ENCODE measurements at regions not wholly inside any gene's neighbourhood (a gene's known extent, or its start where the extent isn't known, plus 50 kb on each side); places are given as distances from the start of the nearest gene placed in this dataset.
"Not testable (repeated sequence)": the region's sequence is repeated elsewhere in the genome, so short reads cannot be mapped to it uniquely, and the experiment has no call there.

GRCh38 chr7:55686771-55687170, 114.5 kb upstream of the VOPP1 start:
- not testable (repeated sequence) for H3K4me3 ChIP-seq; DNase-seq; H3K27ac ChIP-seq; H3K36me3 ChIP-seq; H3K27me3 ChIP-seq; H3K9me3 ChIP-seq (replicated peaks); H3K4me1 ChIP-seq

DNA sequence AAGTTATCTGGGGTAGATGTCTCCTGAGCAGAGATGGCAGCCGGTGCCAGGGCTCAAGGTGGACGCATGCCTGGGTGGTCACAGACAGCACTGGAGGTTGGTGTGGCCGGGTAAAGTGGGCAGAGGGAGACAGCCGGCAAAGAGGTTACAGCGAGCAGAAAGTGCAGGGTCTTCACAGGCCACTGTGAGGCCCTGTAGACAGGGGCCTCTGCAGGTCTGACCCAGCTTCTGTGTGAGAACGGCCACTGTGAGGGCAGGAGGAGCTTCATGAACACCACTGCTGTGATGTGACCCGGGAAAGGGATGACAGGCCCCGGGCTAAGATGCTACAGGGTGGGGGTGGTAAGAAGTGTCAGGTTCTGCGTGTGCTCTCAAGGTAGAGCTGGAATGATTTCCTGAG, 111.2 kb upstream of the VOPP1 start:
- DNase-seq; H3K36me3 ChIP-seq; H3K27me3 ChIP-seq; H3K4me1 ChIP-seq; H3K4me3 ChIP-seq; H3K9me3 ChIP-seq (replicated peaks); H3K27ac ChIP-seq: not testable (repeated sequence)

DNA sequence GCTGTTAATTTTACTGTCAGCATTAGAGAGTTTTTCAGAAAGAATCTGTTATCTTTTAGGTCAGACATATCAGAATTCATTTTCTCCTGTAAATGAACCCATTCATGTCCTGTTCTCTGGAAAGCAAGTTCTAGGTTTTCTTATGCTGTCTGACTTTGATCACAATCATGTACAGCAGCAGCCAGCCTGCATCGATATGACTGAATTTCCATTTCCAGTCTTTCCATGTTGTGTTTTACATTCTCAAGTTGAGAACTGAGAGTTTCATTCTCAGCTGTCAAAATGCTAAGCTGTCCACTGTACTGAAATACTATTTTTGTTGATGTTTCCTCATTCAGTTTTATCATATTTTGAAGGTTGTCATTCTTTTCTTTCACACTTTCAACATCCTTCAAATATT, 103.3 kb upstream of the VOPP1 start:
- H3K4me1 ChIP-seq; DNase-seq; H3K27me3 ChIP-seq; H3K4me3 ChIP-seq; H3K9me3 ChIP-seq (replicated peaks); H3K27ac ChIP-seq; H3K36me3 ChIP-seq: not testable (repeated sequence)

DNA sequence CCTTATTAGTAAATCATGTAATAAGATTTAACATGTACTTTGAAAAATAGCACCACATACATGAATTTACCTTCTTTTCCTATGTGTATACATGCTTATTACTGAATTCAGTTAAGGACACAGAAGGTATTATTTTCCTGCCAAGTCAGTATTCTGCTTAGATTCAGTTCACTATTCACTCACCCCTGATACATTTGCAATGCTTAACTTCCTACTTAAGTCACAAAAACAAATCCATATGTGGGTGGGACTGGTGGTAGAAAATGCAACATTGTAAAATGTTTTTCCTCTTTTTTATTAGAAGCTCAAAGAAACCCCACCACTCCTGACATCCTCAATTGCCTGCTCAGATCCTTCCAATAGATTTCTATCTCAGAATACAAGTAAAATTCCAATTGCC, 101.2 kb upstream of the VOPP1 start:
- not testable (repeated sequence) for H3K27me3 ChIP-seq; H3K9me3 ChIP-seq (replicated peaks); DNase-seq; H3K36me3 ChIP-seq; H3K4me1 ChIP-seq; H3K4me3 ChIP-seq; H3K27ac ChIP-seq

GRCh38 chr7:55672084-55672483, 99.8 kb upstream of the VOPP1 start:
- H3K4me1 ChIP-seq; H3K9me3 ChIP-seq (replicated peaks); H3K27me3 ChIP-seq; H3K4me3 ChIP-seq; H3K27ac ChIP-seq; H3K36me3 ChIP-seq; DNase-seq: not testable (repeated sequence)

- Histone ChIP-seq H3K36me3 (no peaks in the 10 kb centered on the region), H3K4me3 (no peak overlapping the region), H3K27me3 (no peaks in the 10 kb centered on the region), H3K27ac (no peak overlapping the region), H3K4me1 (peaks cover 6% of the 10 kb centered on the region; the same call in 1 of the 2 replicates), H3K9me3 (replicated peaks) (no peaks in the 10 kb centered on the region)
- DNase-seq, result peak; percentile 80 to 90
These were observed 85.4 kb upstream of the VOPP1 start for GRCh38 chr7:55657654-55658053.

DNA sequence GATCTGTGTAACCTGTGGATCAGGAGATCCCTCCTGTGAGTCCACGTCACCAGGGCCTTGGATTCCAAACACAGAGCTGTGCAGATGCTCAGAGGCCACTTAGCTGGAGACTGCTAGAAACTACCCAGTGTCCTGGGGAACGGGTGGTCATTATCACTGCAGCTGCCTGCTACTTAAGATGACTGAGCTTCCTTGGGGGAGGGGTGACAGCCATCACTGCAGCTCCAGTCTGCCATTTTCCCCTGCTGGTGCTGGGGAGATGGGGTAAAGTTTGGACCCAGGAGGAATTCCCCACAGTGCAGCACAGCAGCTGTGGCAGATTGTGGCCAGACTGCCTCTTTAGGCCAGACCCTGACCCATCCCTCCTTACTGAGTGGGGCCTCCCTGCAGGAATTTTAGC, 78.8 kb upstream of the VOPP1 start:
- Histone ChIP-seq H3K4me3 (no peak overlapping the region), H3K27ac (no peak overlapping the region), H3K9me3 (replicated peaks) (no peaks in the 10 kb centered on the region), H3K27me3 (no peaks in the 10 kb centered on the region), H3K4me1 (no peaks in the 10 kb centered on the region), H3K36me3 (no peaks in the 10 kb centered on the region)
- no peak for DNase-seq

- Histone ChIP-seq H3K36me3 (no peaks in the 10 kb centered on the region), H3K4me3 (no peak overlapping the region), H3K4me1 (no peaks in the 10 kb centered on the region), H3K27me3 (no peaks in the 10 kb centered on the region), H3K27ac (no peak overlapping the region), H3K9me3 (replicated peaks) (no peaks in the 10 kb centered on the region)
- no peak for DNase-seq
These were observed 76.9 kb upstream of the VOPP1 start for GRCh38 chr7:55649238-55649637.

DNA sequence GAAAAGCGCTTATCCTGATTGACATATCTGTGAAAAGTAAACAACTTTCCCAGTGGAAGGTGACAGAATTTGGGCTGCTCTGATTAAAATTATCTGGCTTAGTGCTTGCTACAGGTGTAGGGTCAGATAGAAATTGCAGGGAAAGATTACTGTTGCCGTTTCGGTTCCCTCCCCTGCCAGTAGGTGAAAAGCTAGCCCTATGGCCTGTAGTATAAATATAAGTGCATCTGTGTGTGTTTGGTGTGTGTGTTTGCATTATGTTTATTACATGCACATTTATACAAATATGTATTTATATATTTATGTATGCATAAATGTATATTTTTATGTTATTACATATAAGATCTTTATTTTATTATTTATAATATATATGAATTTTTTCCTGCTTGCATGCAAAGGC, 72.3 kb upstream of the VOPP1 start:
- no peak overlapping the region for H3K27ac ChIP-seq
- no peaks in the 10 kb centered on the region for H3K27me3 ChIP-seq
- H3K4me3 ChIP-seq, result no peak overlapping the region
- H3K9me3 ChIP-seq (replicated peaks), result no peaks in the 10 kb centered on the region
- no peaks in the 10 kb centered on the region for H3K4me1 ChIP-seq
- DNase-seq, result no peak
- H3K36me3 ChIP-seq, result no peaks in the 10 kb centered on the region

- Histone ChIP-seq H3K9me3 (replicated peaks) (no peaks in the 10 kb centered on the region), H3K36me3 (no peaks in the 10 kb centered on the region), H3K27me3 (no peaks in the 10 kb centered on the region), H3K27ac (no peak overlapping the region), H3K4me1 (no peaks in the 10 kb centered on the region), H3K4me3 (no peak overlapping the region)
- no peak for DNase-seq
These were observed 70.0 kb upstream of the VOPP1 start for GRCh38 chr7:55642266-55642665.

DNA sequence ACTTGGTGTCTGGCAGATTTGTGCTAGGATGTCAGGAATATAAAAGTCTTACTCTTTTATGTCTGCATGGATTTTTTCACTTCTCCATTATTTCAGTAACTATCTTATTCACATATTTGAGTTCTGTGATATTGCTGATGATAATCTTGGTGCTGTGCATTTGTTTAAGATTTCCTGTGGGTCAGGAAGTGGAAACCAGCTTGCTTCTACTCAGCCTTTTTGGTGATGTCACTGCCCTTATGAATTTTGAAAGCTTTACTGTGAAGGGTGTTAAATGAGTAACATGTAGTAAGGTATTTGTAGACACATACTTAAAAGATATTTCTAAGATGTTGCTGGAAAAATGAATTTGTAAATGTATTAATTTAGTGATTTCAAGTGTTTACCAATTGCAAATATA, 69.5 kb upstream of the VOPP1 start:
- no peaks in the 10 kb centered on the region for H3K27me3 ChIP-seq
- no peak overlapping the region for H3K4me3 ChIP-seq
- no peak for DNase-seq
- H3K9me3 ChIP-seq (replicated peaks), result no peaks in the 10 kb centered on the region
- no peak overlapping the region for H3K27ac ChIP-seq
- no peaks in the 10 kb centered on the region for H3K36me3 ChIP-seq
- no peaks in the 10 kb centered on the region for H3K4me1 ChIP-seq

DNA sequence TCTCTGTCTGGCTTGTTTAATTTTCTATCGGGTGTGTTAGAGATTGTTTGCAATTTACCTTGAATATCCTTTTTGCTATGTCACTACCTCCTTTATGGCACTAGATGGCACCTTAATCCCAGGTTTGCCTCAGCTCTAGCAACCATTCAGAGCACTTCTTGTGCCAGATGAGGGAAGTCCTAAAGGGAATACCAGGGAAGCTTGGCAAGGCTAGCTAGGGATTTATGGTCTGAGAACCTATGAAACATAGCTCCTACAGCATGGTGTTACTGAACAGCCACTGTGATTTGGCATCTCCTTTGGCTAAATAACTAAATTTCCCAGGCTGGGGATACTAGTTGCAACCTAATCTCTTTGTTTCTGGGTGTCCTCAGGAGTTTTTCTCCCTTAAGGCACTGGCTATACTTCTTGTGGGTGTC, 69.0 kb upstream of the VOPP1 start:
- Histone ChIP-seq H3K4me1 (no peaks in the 10 kb centered on the region), H3K9me3 (replicated peaks) (no peaks in the 10 kb centered on the region), H3K36me3 (no peaks in the 10 kb centered on the region), H3K27me3 (no peaks in the 10 kb centered on the region), H3K4me3 (no peak overlapping the region), H3K27ac (no peak overlapping the region)
- peak; percentile 62 to 90 for DNase-seq

- Histone ChIP-seq H3K27ac (no peak overlapping the region), H3K4me3 (no peak overlapping the region), H3K4me1 (no peaks in the 10 kb centered on the region), H3K36me3 (no peaks in the 10 kb centered on the region), H3K9me3 (replicated peaks) (no peaks in the 10 kb centered on the region), H3K27me3 (no peaks in the 10 kb centered on the region)
- DNase-seq, result no peak
These were observed 67.3 kb upstream of the VOPP1 start for GRCh38 chr7:55639640-55640039.

GRCh38 chr7:55629051-55629677, 56.9 kb upstream of the VOPP1 start:
- H3K9me3 ChIP-seq (replicated peaks), result peaks cover 11% of the 10 kb centered on the region
- H3K4me1 ChIP-seq, result no peaks in the 10 kb centered on the region
- no peak for DNase-seq
- H3K36me3 ChIP-seq, result no peaks in the 10 kb centered on the region
- no peaks in the 10 kb centered on the region for H3K27me3 ChIP-seq
- no peak overlapping the region for H3K27ac ChIP-seq
- no peak overlapping the region for H3K4me3 ChIP-seq

DNA sequence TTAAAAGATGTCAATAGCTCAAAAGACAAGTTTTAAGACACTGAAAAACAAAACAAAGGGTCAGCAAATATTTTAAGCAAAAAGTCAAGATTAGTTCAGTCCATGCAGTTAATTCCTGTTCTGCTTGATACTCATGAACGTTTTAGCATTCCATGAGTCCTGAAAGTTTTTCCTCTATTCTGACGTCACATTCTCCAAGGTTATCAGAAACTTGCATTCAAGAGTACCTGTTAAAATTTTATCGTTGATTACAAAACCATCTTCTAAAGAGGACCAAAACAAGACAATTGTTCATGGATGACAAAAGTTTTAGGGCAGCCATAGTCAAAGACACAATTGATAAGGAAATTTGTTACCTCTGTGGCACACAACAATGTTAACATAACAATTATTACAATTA, 52.5 kb upstream of the VOPP1 start:
- Histone ChIP-seq H3K36me3 (no peaks in the 10 kb centered on the region), H3K4me3 (no peak overlapping the region), H3K4me1 (no peaks in the 10 kb centered on the region), H3K27me3 (no peaks in the 10 kb centered on the region), H3K27ac (no peak overlapping the region), H3K9me3 (replicated peaks) (peaks cover 11% of the 10 kb centered on the region)
- DNase-seq, result no peak

DNA sequence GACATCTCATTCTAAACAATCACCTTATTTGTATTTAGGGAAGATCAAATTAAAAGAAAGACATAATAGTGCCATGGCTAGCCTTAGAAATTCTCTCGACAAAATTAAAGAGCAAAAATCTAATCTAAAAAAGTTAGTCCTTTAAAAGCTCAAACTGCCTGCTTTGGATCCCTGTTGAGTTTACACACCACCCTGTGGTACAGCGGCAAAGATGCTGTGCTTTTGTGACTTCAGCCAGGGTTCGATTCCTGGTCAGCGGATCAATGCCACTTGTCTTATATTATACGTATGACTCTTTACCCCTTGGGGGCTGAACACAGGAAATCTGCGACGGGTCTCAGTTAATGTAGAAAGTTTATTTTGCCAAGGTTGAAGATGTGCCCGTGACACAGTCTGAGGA, 51.3 kb upstream of the VOPP1 start:
- H3K27me3 ChIP-seq, result no peaks in the 10 kb centered on the region
- H3K36me3 ChIP-seq, result no peaks in the 10 kb centered on the region
- peaks cover 11% of the 10 kb centered on the region for H3K9me3 ChIP-seq (replicated peaks)
- no peak overlapping the region for H3K27ac ChIP-seq
- H3K4me3 ChIP-seq, result no peak overlapping the region
- no peaks in the 10 kb centered on the region for H3K4me1 ChIP-seq
- no peak for DNase-seq

All from SJCRH30 (cell line).